ENCODE measurements at regions not wholly inside any gene's neighbourhood (a gene's known extent, or its start where the extent isn't known, plus 50 kb on each side); places are given as distances from the start of the nearest gene placed in this dataset.

- TF ChIP-seq, protein P1, sequence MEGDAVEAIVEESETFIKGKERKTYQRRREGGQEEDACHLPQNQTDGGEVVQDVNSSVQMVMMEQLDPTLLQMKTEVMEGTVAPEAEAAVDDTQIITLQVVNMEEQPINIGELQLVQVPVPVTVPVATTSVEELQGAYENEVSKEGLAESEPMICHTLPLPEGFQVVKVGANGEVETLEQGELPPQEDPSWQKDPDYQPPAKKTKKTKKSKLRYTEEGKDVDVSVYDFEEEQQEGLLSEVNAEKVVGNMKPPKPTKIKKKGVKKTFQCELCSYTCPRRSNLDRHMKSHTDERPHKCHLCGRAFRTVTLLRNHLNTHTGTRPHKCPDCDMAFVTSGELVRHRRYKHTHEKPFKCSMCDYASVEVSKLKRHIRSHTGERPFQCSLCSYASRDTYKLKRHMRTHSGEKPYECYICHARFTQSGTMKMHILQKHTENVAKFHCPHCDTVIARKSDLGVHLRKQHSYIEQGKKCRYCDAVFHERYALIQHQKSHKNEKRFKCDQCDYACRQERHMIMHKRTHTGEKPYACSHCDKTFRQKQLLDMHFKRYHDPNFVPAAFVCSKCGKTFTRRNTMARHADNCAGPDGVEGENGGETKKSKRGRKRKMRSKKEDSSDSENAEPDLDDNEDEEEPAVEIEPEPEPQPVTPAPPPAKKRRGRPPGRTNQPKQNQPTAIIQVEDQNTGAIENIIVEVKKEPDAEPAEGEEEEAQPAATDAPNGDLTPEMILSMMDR (IDR thresholded peaks at IDR 0.05), result no peak
- TF ChIP-seq POLR2AphosphoS5 (IDR thresholded peaks at IDR 0.05), result no peak
Measured at GRCh38 chr3:65158023-65158422, 470.2 kb upstream of the ADAMTS9 start.
